Astrocyte of the cerebellum (primary cell): ENCODE measurements at regions not wholly inside any gene's neighbourhood (a gene's known extent, or its start where the extent isn't known, plus 50 kb on each side); places are given as distances from the start of the nearest gene placed in this dataset.

Experiments
- DNase-seq: peaks from one replicate; pipeline ENCODE4 v3.0.0-alpha.2; 2011; ENCODE audit warnings: low read depth
- H3K4me3 ChIP-seq: 2 replicates; pipeline ENCODE4 v1.5.1; 2011; ENCODE audit warnings: mild to moderate bottlenecking, low read depth, low read length, moderate library complexity
- CTCF ChIP-seq: IDR thresholded peaks from 2 replicates; pipeline ENCODE4 v1.5.1; 2012; ENCODE audit warnings: low read length, low read depth, moderate library complexity, mild to moderate bottlenecking; ENCODE audit errors: missing control alignments
- in situ Hi-C: cut with HindIII; loops from 2 replicates; pipeline ENCODE4 v1.10.0; 2017; ENCODE audit warnings: low sequenced_read_pairs

GRCh38 chr4:187354740-187355139, 631.1 kb upstream of the FAT1 start:
- no peak for TF ChIP-seq CTCF
- DNase-seq: no peak
- in situ Hi-C loops: no loop called here
- no peak overlapping the region for H3K4me3 ChIP-seq

- H3K4me3 ChIP-seq: no peak overlapping the region
- no peak for DNase-seq
- no peak for TF ChIP-seq CTCF
- in situ Hi-C loops: no loop called here
These were observed 633.5 kb upstream of the FAT1 start for GRCh38 chr4:187357045-187357643.

GRCh38 chr4:187357821-187358220, 634.2 kb upstream of the FAT1 start:
- no peak for DNase-seq
- no peak overlapping the region for H3K4me3 ChIP-seq
- no peak for TF ChIP-seq CTCF
- in situ Hi-C loops: no loop called here

- H3K4me3 ChIP-seq: no peak overlapping the region
- in situ Hi-C loops: no loop called here
- TF ChIP-seq CTCF: no peak
- DNase-seq: peak; percentile 57
These were observed 632.4 kb upstream of the ZFP42 start for GRCh38 chr4:187362937-187363857.

GRCh38 chr4:187364401-187364800, 631.2 kb upstream of the ZFP42 start:
- no peak overlapping the region for H3K4me3 ChIP-seq
- no peak for TF ChIP-seq CTCF
- in situ Hi-C loops: no loop called here
- DNase-seq: no peak

GRCh38 chr4:187364851-187365250, 630.7 kb upstream of the ZFP42 start:
- no peak for TF ChIP-seq CTCF
- no peak for DNase-seq
- in situ Hi-C loops: no loop called here

More at GRCh38 chr4:187364851-187365250, 630.7 kb upstream of the ZFP42 start:
- no peak overlapping the region for H3K4me3 ChIP-seq
